ENCODE measurements at regions not wholly inside any gene's neighbourhood (a gene's known extent, or its start where the extent isn't known, plus 50 kb on each side); places are given as distances from the start of the nearest gene placed in this dataset.
"Not testable (repeated sequence)": the region's sequence is repeated elsewhere in the genome, so short reads cannot be mapped to it uniquely, and the experiment has no call there.

DNA sequence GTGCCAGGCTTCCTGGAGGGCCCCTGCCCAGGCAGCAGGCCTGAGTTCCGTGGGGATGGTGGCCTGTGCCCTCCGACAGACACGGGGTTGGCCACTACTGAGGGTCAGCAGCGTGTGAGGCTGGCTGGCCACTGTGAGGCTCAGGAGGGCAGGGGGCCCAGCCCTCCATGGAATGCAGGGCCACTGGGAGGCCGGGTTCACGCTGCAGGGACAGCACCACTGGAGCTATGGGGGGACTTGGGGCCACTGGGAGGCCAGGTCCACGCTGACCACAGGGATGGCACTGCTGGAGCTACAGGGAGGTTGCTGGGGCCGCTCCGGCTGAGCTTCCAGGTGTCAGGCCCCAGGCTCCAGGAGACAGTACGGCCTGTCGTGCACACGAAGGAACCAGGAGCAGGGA is 116.7 kb upstream of the ZNF469 start:
- BruUV-seq (replicated peaks); POLR2A ChIA-PET; H3K27ac ChIP-seq (ENCODE audit: extremely low read depth, low read depth, low read length); DNase-seq (ENCODE audit: extremely low read depth in 1 of 4, low spot score in 3 of 4); H2AFZ ChIP-seq (ENCODE audit: low read depth, low read length); H3K79me2 ChIP-seq (ENCODE audit: control insufficient read depth, insufficient read depth, low read length); H3K4me3 ChIP-seq; intact Hi-C loops (cut with micrococcal nuclease); ATAC-seq; H3K4me2 ChIP-seq (ENCODE audit: insufficient read depth, low read length); H4K20me1 ChIP-seq (replicated peaks; ENCODE audit: control insufficient read depth, insufficient read depth, low read length); CTCF ChIA-PET (ENCODE audit: low intra/inter-chr PET ratio); in situ Hi-C loops (cut with MboI); FAIRE-seq; H3K36me3 ChIP-seq (ENCODE audit: control insufficient read depth, insufficient read depth, low read length); H3K9ac ChIP-seq (ENCODE audit: insufficient read depth in 1 of 2, low read depth in 2 of 2, low read length in 2 of 2); H3K9me1 ChIP-seq (ENCODE audit: control insufficient read depth, insufficient read depth, low read length); H3K9me3 ChIP-seq (replicated peaks; ENCODE audit: control insufficient read depth, insufficient read depth, low read depth, low read length): not testable (repeated sequence)
- Histone ChIP-seq H3K4me1 (replicated peaks in 1 of 2; ENCODE audit: control insufficient read depth in 2 of 2, insufficient read depth in 2 of 2, low read length in 2 of 2) (peaks cover 9 to 45% of the 10 kb centered on the region in 2 experiments; a peak in 4 of 5 replicates), H3K27me3 (ENCODE audit: control insufficient read depth in 2 of 2, insufficient read depth in 2 of 2, low read length in 2 of 2) (peaks cover 0 to 12% of the 10 kb centered on the region in 2 experiments; a peak in 2 of 5 replicates)
- WGBS (ENCODE audit: insufficient coverage, low coverage, missing lambda C conversion rate): 55% methylated on average over 9 of the region's 12 CpGs

- Histone ChIP-seq H3K4me1 (replicated peaks in 1 of 2; ENCODE audit: control insufficient read depth in 2 of 2, insufficient read depth in 2 of 2, low read length in 2 of 2) (peaks cover 9 to 44% of the 10 kb centered on the region in 2 experiments; a peak in 4 of 5 replicates), H3K27me3 (ENCODE audit: control insufficient read depth in 2 of 2, insufficient read depth in 2 of 2, low read length in 2 of 2) (peaks cover 0 to 10% of the 10 kb centered on the region in 2 experiments; a peak in 2 of 5 replicates)
- in situ Hi-C loops (cut with MboI); H3K27ac ChIP-seq (ENCODE audit: extremely low read depth, low read depth, low read length); H3K36me3 ChIP-seq (ENCODE audit: control insufficient read depth, insufficient read depth, low read length); POLR2A ChIA-PET; ATAC-seq; intact Hi-C loops (cut with micrococcal nuclease); H3K4me2 ChIP-seq (ENCODE audit: insufficient read depth, low read length); H3K9me1 ChIP-seq (ENCODE audit: control insufficient read depth, insufficient read depth, low read length); H2AFZ ChIP-seq (ENCODE audit: low read depth, low read length); H4K20me1 ChIP-seq (replicated peaks; ENCODE audit: control insufficient read depth, insufficient read depth, low read length); H3K79me2 ChIP-seq (ENCODE audit: control insufficient read depth, insufficient read depth, low read length); DNase-seq (ENCODE audit: extremely low read depth in 1 of 4, low spot score in 3 of 4); H3K9me3 ChIP-seq (replicated peaks; ENCODE audit: control insufficient read depth, insufficient read depth, low read depth, low read length); FAIRE-seq; CTCF ChIA-PET (ENCODE audit: low intra/inter-chr PET ratio); H3K4me3 ChIP-seq; BruUV-seq (replicated peaks); H3K9ac ChIP-seq (ENCODE audit: insufficient read depth in 1 of 2, low read depth in 2 of 2, low read length in 2 of 2): not testable (repeated sequence)
- 42% methylated on average over 27 of the region's 31 CpGs for WGBS (ENCODE audit: insufficient coverage, low coverage, missing lambda C conversion rate)
- 0 out of 2 replicates have a peak, but pooled peaks have one; percentile 24 for TF ChIP-seq L3MBTL2 (IDR thresholded peaks at IDR 0.05)
- TF ChIP-seq, protein P1, sequence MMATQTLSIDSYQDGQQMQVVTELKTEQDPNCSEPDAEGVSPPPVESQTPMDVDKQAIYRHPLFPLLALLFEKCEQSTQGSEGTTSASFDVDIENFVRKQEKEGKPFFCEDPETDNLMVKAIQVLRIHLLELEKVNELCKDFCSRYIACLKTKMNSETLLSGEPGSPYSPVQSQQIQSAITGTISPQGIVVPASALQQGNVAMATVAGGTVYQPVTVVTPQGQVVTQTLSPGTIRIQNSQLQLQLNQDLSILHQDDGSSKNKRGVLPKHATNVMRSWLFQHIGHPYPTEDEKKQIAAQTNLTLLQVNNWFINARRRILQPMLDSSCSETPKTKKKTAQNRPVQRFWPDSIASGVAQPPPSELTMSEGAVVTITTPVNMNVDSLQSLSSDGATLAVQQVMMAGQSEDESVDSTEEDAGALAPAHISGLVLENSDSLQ (IDR thresholded peaks at IDR 0.05): peak; percentile 49
Measured at GRCh38 chr16:88266935-88267551, 115.7 kb upstream of the ZNF469 start.

DNA sequence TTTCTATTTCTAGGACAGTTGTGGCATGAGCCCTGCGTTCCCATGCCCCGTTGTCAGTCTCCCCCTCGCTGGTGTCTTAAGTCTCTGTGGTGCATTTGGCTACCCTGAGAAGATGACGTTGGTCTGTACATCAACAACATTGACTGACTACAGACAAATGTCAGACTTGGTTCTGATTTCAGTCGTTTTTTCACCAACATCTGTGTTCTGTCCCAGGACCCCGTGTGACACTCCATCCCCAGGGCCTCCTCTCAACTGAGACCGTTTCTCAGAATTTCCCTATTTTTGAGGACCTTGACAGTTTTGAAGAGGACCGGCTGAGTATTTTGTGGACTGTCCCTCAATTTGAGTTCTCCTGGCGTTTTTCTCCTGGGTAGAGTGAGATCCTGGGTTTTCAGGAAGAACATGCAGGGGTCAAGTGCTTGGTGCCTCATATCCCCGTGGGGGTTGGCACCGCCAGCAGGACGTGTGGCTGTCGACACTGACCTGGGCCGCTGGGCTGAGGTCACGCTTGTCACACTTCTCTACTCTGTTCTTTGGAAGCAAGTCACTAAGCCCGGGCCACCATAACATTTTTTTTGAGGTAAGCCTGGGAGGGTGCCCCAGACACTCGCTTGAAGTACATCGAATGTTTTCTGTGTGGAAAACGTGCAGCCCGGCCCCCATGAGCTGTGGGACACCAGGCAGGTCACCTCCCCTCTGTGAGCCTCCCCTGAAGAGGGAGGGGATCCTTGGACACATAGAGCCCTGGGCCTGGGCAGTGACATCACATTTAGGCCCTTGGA is 114.4 kb upstream of the ZNF469 start:
- FAIRE-seq; intact Hi-C loops (cut with micrococcal nuclease); H3K4me3 ChIP-seq; H3K79me2 ChIP-seq (ENCODE audit: control insufficient read depth, insufficient read depth, low read length); H4K20me1 ChIP-seq (replicated peaks; ENCODE audit: control insufficient read depth, insufficient read depth, low read length); ATAC-seq; H3K4me2 ChIP-seq (ENCODE audit: insufficient read depth, low read length); H3K36me3 ChIP-seq (ENCODE audit: control insufficient read depth, insufficient read depth, low read length); H3K9me1 ChIP-seq (ENCODE audit: control insufficient read depth, insufficient read depth, low read length); H3K9ac ChIP-seq (ENCODE audit: insufficient read depth in 1 of 2, low read depth in 2 of 2, low read length in 2 of 2); CTCF ChIA-PET (ENCODE audit: low intra/inter-chr PET ratio); POLR2A ChIA-PET; in situ Hi-C loops (cut with MboI); BruUV-seq (replicated peaks); H3K9me3 ChIP-seq (replicated peaks; ENCODE audit: control insufficient read depth, insufficient read depth, low read depth, low read length); H2AFZ ChIP-seq (ENCODE audit: low read depth, low read length); DNase-seq (ENCODE audit: extremely low read depth in 1 of 4, low spot score in 3 of 4); H3K27ac ChIP-seq (ENCODE audit: extremely low read depth, low read depth, low read length): not testable (repeated sequence)
- peaks cover 9 to 37% of the 10 kb centered on the region in 2 experiments; a peak in 4 of 5 replicates for H3K4me1 ChIP-seq (replicated peaks in 1 of 2; ENCODE audit: control insufficient read depth in 2 of 2, insufficient read depth in 2 of 2, low read length in 2 of 2)
- WGBS (ENCODE audit: insufficient coverage, low coverage, missing lambda C conversion rate): 19% methylated on average over 15 of the region's 20 CpGs
- peaks cover 0 to 10% of the 10 kb centered on the region in 2 experiments; a peak in 2 of 5 replicates for H3K27me3 ChIP-seq (ENCODE audit: control insufficient read depth in 2 of 2, insufficient read depth in 2 of 2, low read length in 2 of 2)

All from K562 (cell line).